NCI-H2107 treated with DMSO at 0.1 percent for 48 hours (cell line): ENCODE measurements at regions not wholly inside any gene's neighbourhood (a gene's known extent, or its start where the extent isn't known, plus 50 kb on each side); places are given as distances from the start of the nearest gene placed in this dataset.

ENCODE experiments used
- DNase-seq: peaks from one replicate; lab custom pipeline; 2025; ENCODE audit not compliant: unreplicated experiment; lab: John Stamatoyannopoulos, UW

GRCh38 chr9:4435197-4435596, 55.1 kb upstream of the SLC1A1 start:
- DNase-seq: no peak

DNA sequence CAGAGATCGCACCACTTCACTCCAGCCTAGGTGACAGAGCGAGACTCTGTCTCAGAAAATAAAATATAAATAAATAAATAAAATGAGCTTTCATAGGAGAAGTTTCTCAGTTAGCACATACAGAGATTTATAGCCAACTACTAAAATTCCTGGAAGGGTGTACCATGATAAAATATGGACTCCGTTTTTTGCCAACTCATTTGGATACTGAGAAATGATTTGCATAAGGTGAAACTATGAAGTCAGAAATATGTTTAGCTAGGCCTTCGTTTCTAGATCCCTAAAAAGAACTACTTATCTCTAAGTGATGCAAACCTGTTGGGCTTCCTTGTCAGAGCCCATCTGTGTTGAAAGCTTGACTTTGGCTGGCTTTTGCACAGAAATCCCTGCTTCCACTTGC, 56.9 kb upstream of the SLC1A1 start:
- no peak for DNase-seq

GRCh38 chr9:4430432-4431261, 59.6 kb upstream of the SLC1A1 start:
- DNase-seq: no peak

DNA sequence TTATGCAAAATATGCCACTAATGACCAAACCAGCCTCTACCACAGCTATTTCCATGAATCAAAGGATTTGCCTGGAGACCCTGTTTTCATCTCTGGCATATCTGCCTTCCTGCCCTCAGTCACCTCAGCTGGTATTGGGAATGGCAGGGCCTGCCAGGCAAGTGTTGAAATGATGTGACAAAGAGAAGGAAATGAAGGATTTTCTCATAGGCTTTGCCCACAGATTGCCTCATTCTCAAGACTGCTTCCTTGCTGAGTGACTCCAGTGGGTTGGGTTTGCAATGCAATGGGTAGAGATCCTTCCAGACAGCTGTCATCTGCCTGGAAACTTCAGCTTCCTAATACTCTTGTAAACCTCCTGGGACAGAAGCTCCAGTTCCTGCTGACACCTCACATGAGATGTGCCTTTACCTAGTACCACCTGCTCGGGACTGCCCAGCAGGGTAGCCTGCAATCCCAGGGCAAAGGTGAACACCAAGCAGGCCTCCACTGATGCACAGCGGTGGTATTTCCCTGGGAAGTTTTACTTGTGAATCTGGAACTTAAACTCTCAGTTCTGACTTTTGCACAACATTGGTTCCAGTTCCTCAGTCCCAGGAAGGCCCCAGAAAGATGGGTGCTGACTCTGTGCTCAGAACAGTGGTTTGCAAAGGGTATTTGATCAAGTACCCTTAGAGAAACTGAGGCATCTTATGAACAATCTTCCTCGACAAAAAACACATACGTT, 64.8 kb upstream of the SLC1A1 start:
- DNase-seq: no peak

GRCh38 chr9:4424891-4425290, 65.4 kb upstream of the SLC1A1 start:
- DNase-seq: no peak

DNA sequence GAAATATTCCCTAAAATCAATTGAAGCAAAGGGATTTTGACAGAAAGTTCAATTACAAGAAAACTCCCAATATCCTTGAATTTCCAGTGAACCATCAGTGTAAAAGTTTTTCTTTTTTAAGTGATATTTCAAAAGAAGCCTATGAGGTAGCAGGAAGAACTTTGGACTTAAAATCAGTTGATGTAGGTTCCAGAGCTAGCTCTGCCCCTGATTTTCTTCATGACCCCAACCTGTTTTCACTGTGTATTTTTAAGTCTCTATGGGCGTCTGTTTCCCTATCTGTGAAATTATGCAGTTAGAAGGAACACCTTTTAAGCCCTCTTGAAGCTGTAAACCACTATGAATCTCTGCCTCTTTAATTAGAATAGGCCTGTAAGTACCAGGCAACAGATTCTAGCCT, 66.2 kb upstream of the SLC1A1 start:
- DNase-seq: no peak

DNA sequence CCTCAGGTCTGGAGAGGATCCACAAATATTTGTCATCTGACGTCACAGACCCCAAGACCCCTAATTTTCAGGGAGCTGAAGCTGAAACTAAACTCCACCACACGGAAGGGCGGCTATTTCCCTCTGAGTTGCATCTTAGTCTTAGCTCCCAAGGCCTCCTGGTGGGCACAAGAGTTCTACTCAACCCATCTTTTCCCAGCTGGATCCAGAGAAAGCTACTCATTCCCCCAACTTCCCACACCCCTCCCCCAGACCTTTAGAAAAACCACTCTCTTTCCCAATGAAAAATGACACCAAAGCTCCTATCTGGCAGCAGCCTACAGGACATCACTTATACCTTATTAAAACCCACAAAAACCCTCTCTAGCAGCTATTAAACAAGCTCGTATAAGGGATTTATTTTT, 67.1 kb upstream of the SLC1A1 start:
- DNase-seq: peak; percentile 56

DNA sequence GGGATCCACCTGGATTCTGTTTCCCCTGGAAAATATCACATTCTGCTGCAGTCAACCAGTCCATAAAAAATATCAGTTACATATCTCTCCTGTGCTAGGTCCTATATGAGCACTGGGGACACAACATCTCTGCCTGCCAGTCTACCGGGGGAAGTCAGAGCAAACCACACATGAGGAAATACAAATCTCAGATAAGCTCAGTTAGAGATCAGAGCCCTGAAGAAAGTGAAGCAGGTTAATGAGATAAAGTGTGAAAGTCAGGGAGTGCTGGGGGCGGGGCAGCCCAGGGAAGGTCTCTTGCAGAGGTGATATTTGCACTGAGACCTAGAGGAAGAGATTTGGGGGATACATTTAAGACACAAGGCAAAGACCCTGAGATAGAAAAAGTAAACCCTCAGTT, 67.8 kb upstream of the SLC1A1 start:
- no peak for DNase-seq

GRCh38 chr9:4421847-4422246, 68.4 kb upstream of the SLC1A1 start:
- no peak for DNase-seq

DNA sequence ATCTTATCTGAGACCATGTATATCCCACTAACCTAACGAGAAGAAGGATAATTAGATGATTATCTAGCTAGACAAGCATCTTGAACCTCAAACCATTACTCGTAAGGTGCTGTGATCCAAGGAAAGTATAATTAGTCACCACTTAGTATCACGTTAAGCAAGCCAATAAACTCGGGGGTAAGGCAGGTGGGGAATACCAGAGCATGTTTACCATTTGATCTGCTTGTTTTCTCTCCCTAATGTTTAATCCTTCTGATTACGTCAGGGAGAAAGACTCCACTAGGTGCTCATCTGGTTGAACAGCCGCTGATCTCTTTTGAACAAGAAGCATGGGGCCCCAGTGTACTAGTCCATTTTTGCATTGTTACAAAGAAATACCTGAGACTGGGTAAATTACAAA, 69.9 kb upstream of the SLC1A1 start:
- no peak for DNase-seq

GRCh38 chr9:4417578-4418325, 72.5 kb upstream of the SLC1A1 start:
- no peak for DNase-seq

DNA sequence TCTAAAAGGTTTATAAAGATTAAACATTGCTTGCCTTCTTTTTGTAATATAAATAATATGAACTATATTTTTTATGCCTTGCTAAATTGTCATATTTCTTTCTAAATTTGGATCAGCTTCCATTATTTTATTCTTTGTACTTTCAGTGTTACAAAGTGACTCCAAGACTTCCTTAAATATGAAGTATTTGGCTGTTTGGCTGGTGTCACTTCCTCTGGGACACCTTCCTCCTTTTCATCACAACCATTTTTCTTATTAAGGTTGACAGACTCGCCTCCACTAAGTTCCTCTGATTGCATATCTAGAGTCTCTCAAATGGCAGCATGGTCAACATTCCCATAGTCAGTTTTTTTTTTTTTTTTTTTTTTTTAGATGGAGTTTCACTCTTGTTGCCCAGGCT, 73.8 kb upstream of the SLC1A1 start:
- no peak for DNase-seq

DNA sequence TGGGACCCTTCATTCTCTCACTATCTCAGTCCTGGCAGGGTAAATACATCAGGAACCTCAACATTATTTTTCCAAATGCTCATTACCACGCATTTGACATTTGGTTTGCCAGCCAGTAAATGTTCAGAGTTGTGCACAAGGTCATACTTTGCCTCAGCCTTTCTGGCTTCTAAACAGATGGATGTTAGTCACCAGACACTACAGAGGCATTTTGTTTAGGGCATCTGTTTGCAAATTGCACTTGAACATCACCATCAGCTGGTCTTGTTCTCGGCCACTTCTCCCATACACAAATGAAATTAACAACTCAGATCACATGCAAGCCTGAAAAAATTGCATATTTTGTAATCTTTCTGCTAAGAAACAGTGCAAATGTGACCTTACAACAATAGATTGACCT, 75.0 kb upstream of the SLC1A1 start:
- DNase-seq: no peak

DNA sequence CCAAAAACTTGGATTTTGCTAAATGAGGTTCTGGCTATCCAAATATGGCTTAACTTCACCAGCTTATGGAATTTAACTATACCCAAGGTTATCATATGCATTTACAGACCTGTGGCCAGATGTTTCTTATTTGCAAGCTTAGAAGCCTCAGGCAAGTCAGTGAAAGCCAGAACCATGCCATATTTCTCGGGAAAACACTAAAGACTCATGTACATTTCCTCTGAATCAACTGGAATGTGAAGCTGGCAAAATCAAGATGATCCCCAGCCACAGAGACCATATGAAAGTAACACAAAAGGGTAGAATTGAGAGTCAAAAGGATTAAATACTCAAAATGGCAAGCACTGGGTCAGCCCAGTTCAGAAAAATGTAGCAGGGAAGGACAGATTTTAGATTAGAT, 76.4 kb upstream of the SLC1A1 start:
- DNase-seq: no peak

GRCh38 chr9:4404156-4404555, 86.1 kb upstream of the SLC1A1 start:
- DNase-seq: no peak

GRCh38 chr9:4402501-4402900, 87.8 kb upstream of the SLC1A1 start:
- DNase-seq: no peak

GRCh38 chr9:4400731-4401130, 89.5 kb upstream of the SLC1A1 start:
- DNase-seq: no peak

DNA sequence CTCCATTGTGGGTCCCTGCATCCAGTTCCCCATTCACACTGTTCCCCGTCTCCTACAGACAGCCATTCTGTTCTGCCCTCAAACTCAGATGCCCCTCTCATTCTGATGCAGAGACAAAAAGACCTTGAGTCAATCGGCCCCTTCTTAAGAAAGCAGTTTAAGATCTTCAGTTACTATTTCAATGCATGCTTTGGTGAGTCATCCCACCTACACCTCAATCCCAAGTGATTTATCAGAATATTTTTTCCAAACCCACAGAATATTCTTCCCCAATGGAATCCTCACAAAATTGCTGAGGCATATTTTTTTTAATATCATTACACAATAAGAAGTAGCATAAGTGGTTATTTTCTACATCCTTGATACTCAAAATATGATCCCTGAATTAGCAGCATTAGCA, 92.4 kb upstream of the SLC1A1 start:
- no peak for DNase-seq

- DNase-seq: no peak
Measured at GRCh38 chr9:4393806-4394523, 94.1 kb upstream of the GLIS3 start.

GRCh38 chr9:4389755-4390154, 89.9 kb upstream of the GLIS3 start:
- no peak for DNase-seq

DNA sequence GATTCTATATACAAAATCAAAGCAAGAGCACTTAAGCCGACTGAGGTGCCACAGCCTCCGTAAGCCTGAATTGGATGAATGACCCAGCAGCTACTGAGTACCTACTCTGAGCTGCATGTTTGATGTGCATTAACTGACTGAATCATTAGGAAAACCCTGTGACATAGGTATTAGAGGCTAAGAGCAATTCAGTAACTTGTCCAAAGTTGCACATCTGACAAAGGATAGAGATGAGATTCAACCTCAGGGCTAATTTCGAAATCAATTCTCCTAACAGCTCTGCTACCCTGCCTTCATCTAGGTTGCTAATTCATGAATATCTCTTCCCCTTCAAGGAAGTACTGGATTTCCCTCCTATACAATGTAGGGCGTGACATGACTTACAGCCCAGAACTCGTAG, 89.1 kb upstream of the GLIS3 start:
- DNase-seq: no peak
